ENCODE measurements at regions not wholly inside any gene's neighbourhood (a gene's known extent, or its start where the extent isn't known, plus 50 kb on each side); places are given as distances from the start of the nearest gene placed in this dataset.

GRCh38 chr11:93902921-93903320, 52.5 kb upstream of the VSTM5 start:
- TF ChIP-seq GATA2 (IDR thresholded peaks at IDR 0.05; ENCODE audit: low read depth, low read length) = no peak
- no peak for TF ChIP-seq GATA3 (IDR thresholded peaks at IDR 0.05; ENCODE audit: low read depth, low read length)

All from SH-SY5Y (cell line).